ENCODE measurements at regions not wholly inside any gene's neighbourhood (a gene's known extent, or its start where the extent isn't known, plus 50 kb on each side); places are given as distances from the start of the nearest gene placed in this dataset.
"Not testable (repeated sequence)": the region's sequence is repeated elsewhere in the genome, so short reads cannot be mapped to it uniquely, and the experiment has no call there.

GRCh38 chr1:148294116-148294807 is 142.2 kb upstream of the NBPF11 start:
- H3K4me3 Mint-ChIP-seq = no peak overlapping the region
- no peak overlapping the region for H3K27ac Mint-ChIP-seq (ENCODE audit: unreplicated experiment)
- no peak for TF ChIP-seq CTCF (conservative IDR thresholded peaks at IDR 0.05)
- no peak for DNase-seq (ENCODE audit: low read depth, low spot score)
- H3K36me3 Mint-ChIP-seq (ENCODE audit: low read depth) = peaks cover 6% of the 10 kb centered on the region
- peaks cover 9% of the 10 kb centered on the region for H3K9me3 Mint-ChIP-seq
- no peaks in the 10 kb centered on the region for H3K4me1 Mint-ChIP-seq
- H3K27me3 Mint-ChIP-seq (ENCODE audit: low read depth) = peaks cover 2% of the 10 kb centered on the region

GRCh38 chr1:148293651-148294050 is 141.6 kb upstream of the NBPF11 start:
- no peak for TF ChIP-seq CTCF (conservative IDR thresholded peaks at IDR 0.05)
- H3K36me3 Mint-ChIP-seq (ENCODE audit: low read depth) = peaks cover 6% of the 10 kb centered on the region
- H3K27ac Mint-ChIP-seq (ENCODE audit: unreplicated experiment) = no peak overlapping the region
- peaks cover 2% of the 10 kb centered on the region for H3K27me3 Mint-ChIP-seq (ENCODE audit: low read depth)
- H3K4me3 Mint-ChIP-seq = no peak overlapping the region
- no peak for DNase-seq (ENCODE audit: low read depth, low spot score)
- H3K9me3 Mint-ChIP-seq = peaks cover 9% of the 10 kb centered on the region
- H3K4me1 Mint-ChIP-seq = no peaks in the 10 kb centered on the region

GRCh38 chr1:148292915-148293314 is 140.8 kb upstream of the NBPF11 start:
- Mint-ChIP-seq H3K4me3 (no peak overlapping the region), H3K27me3 (ENCODE audit: low read depth) (peaks cover 2% of the 10 kb centered on the region), H3K9me3 (peaks cover 9% of the 10 kb centered on the region), H3K4me1 (no peaks in the 10 kb centered on the region), H3K36me3 (ENCODE audit: low read depth) (peaks cover 6% of the 10 kb centered on the region), H3K27ac (ENCODE audit: unreplicated experiment) (no peak overlapping the region)
- no peak for DNase-seq (ENCODE audit: low read depth, low spot score)
- no peak for TF ChIP-seq CTCF (conservative IDR thresholded peaks at IDR 0.05)

- no peak for DNase-seq (ENCODE audit: low read depth, low spot score)
- Mint-ChIP-seq H3K27ac (ENCODE audit: unreplicated experiment) (no peak overlapping the region), H3K4me3 (no peak overlapping the region), H3K9me3 (peaks cover 7% of the 10 kb centered on the region), H3K4me1 (no peaks in the 10 kb centered on the region), H3K36me3 (ENCODE audit: low read depth) (peaks cover 6% of the 10 kb centered on the region), H3K27me3 (ENCODE audit: low read depth) (no peaks in the 10 kb centered on the region)
- TF ChIP-seq CTCF (conservative IDR thresholded peaks at IDR 0.05) = no peak
Observed at GRCh38 chr1:148290881-148291280, 138.8 kb upstream of the NBPF11 start.

GRCh38 chr1:148289647-148290046 is 137.6 kb upstream of the NBPF11 start:
- DNase-seq (ENCODE audit: low read depth, low spot score) = no peak
- no peaks in the 10 kb centered on the region for H3K27me3 Mint-ChIP-seq (ENCODE audit: low read depth)
- no peaks in the 10 kb centered on the region for H3K4me1 Mint-ChIP-seq
- peaks cover 3% of the 10 kb centered on the region for H3K36me3 Mint-ChIP-seq (ENCODE audit: low read depth)
- H3K4me3 Mint-ChIP-seq = no peak overlapping the region
- H3K9me3 Mint-ChIP-seq = peaks cover 7% of the 10 kb centered on the region
- no peak overlapping the region for H3K27ac Mint-ChIP-seq (ENCODE audit: unreplicated experiment)
- TF ChIP-seq CTCF (conservative IDR thresholded peaks at IDR 0.05) = no peak

- DNase-seq (ENCODE audit: low read depth, low spot score); H3K36me3 Mint-ChIP-seq (ENCODE audit: low read depth); H3K4me3 Mint-ChIP-seq; H3K27me3 Mint-ChIP-seq (ENCODE audit: low read depth); H3K4me1 Mint-ChIP-seq; H3K9me3 Mint-ChIP-seq; H3K27ac Mint-ChIP-seq (ENCODE audit: unreplicated experiment): not testable (repeated sequence)
Observed at GRCh38 chr1:148285946-148286345, 133.9 kb upstream of the NBPF11 start.

GRCh38 chr1:148280831-148281572 is 128.9 kb upstream of the NBPF11 start:
- Mint-ChIP-seq H3K27me3 (ENCODE audit: low read depth) (peaks cover 14% of the 10 kb centered on the region), H3K4me3 (peak overlapping the region; percentile 87)
- not testable (repeated sequence) for DNase-seq (ENCODE audit: low read depth, low spot score)

GRCh38 chr1:148279002-148279542 is 127.0 kb upstream of the NBPF11 start:
- not testable (repeated sequence) for H3K36me3 Mint-ChIP-seq (ENCODE audit: low read depth); H3K27ac Mint-ChIP-seq (ENCODE audit: unreplicated experiment); H3K9me3 Mint-ChIP-seq; DNase-seq (ENCODE audit: low read depth, low spot score)
- peaks cover 11% of the 10 kb centered on the region for H3K4me1 Mint-ChIP-seq
- H3K27me3 Mint-ChIP-seq (ENCODE audit: low read depth) = peaks cover 14% of the 10 kb centered on the region
- H3K4me3 Mint-ChIP-seq = peak overlapping the region; percentile 87

More at GRCh38 chr1:148280831-148281572, 128.9 kb upstream of the NBPF11 start:
- H3K36me3 Mint-ChIP-seq (ENCODE audit: low read depth); H3K9me3 Mint-ChIP-seq; H3K27ac Mint-ChIP-seq (ENCODE audit: unreplicated experiment): not testable (repeated sequence)
- H3K4me1 Mint-ChIP-seq = peaks cover 11% of the 10 kb centered on the region

Data from neural crest cell (in vitro differentiated cells).